NCI-H748 treated with DMSO at 0.1 percent for 48 hours (cell line): ENCODE measurements at regions not wholly inside any gene's neighbourhood (a gene's known extent, or its start where the extent isn't known, plus 50 kb on each side); places are given as distances from the start of the nearest gene placed in this dataset.
"Not testable (repeated sequence)": the region's sequence is repeated elsewhere in the genome, so short reads cannot be mapped to it uniquely, and the experiment has no call there.

ENCODE experiments used
- DNase-seq: peaks from one replicate; lab custom pipeline; 2025; lab: John Stamatoyannopoulos, UW

- no peak for DNase-seq
These were observed 57.3 kb upstream of the ADGRA3 start for GRCh38 chr4:22573198-22573597.

GRCh38 chr4:22573641-22574040 is 57.8 kb upstream of the ADGRA3 start:
- no peak for DNase-seq

- DNase-seq = no peak
These were observed 58.6 kb upstream of the ADGRA3 start for GRCh38 chr4:22574424-22574823.

GRCh38 chr4:22574880-22575279 is 59.0 kb upstream of the ADGRA3 start:
- no peak for DNase-seq

- DNase-seq = no peak
These were observed 71.4 kb upstream of the ADGRA3 start for GRCh38 chr4:22587253-22587652.

GRCh38 chr4:22593933-22594332 is 78.1 kb upstream of the ADGRA3 start:
- DNase-seq = no peak

- DNase-seq = no peak
These were observed 79.8 kb upstream of the ADGRA3 start for GRCh38 chr4:22595684-22596083.

GRCh38 chr4:22596409-22596808 is 80.5 kb upstream of the ADGRA3 start:
- no peak for DNase-seq

- DNase-seq = no peak
These were observed 81.6 kb upstream of the ADGRA3 start for GRCh38 chr4:22597471-22597870.

- not testable (repeated sequence) for DNase-seq
These were observed 82.5 kb upstream of the ADGRA3 start for GRCh38 chr4:22598113-22599047.

- not testable (repeated sequence) for DNase-seq
These were observed 83.5 kb upstream of the ADGRA3 start for GRCh38 chr4:22599228-22599928.

GRCh38 chr4:22599929-22600432 is 84.1 kb upstream of the ADGRA3 start:
- DNase-seq = not testable (repeated sequence)

GRCh38 chr4:22601638-22602037 is 85.8 kb upstream of the ADGRA3 start:
- DNase-seq = not testable (repeated sequence)

- DNase-seq = no peak
These were observed 85.4 kb upstream of the GBA3 start for GRCh38 chr4:22607382-22607781.

- not testable (repeated sequence) for DNase-seq
These were observed 82.7 kb upstream of the GBA3 start for GRCh38 chr4:22609951-22610525.

- no peak for DNase-seq
These were observed 78.6 kb upstream of the GBA3 start for GRCh38 chr4:22614114-22614513.

- no peak for DNase-seq
These were observed 76.2 kb upstream of the GBA3 start for GRCh38 chr4:22616516-22616915.

- not testable (repeated sequence) for DNase-seq
These were observed 72.6 kb upstream of the GBA3 start for GRCh38 chr4:22620144-22620543.

- not testable (repeated sequence) for DNase-seq
These were observed 70.8 kb upstream of the GBA3 start for GRCh38 chr4:22621970-22622369.

GRCh38 chr4:22624002-22624401 is 68.7 kb upstream of the GBA3 start:
- DNase-seq = not testable (repeated sequence)

- no peak for DNase-seq
These were observed 67.4 kb upstream of the GBA3 start for GRCh38 chr4:22625311-22625710.

- not testable (repeated sequence) for DNase-seq
These were observed 64.9 kb upstream of the GBA3 start for GRCh38 chr4:22627851-22628250.
